PC-9 (cell line): ENCODE measurements at regions not wholly inside any gene's neighbourhood (a gene's known extent, or its start where the extent isn't known, plus 50 kb on each side); places are given as distances from the start of the nearest gene placed in this dataset.

Experiments
- BruUV-seq: library from RNA; stranded (reverse); fragments of 400-500 nt; replicated peaks from 2 replicates; lab custom pipeline; 2021; lab: Mats Ljungman, UMichigan
- CTCF ChIA-PET: fragments of 300-600 bp; sonication (Branson Sonifier 250); formaldehyde crosslinking; loops from one replicate; lab custom pipeline; 2022; ENCODE audit warnings: antibody characterized with exemption; lab: Charles Lee
- POLR2A ChIA-PET: fragments of 300-600 bp; sonication (Branson Sonifier 250); formaldehyde crosslinking; loops from one replicate; lab custom pipeline; 2022; ENCODE audit warnings: antibody characterized with exemption; ENCODE audit not compliant: unreplicated experiment; lab: Charles Lee
- DNase-seq, 2 experiments: peaks; one replicate each; pipeline versions ENCODE4 v3.0.0 to v3.0.0-alpha.2; 2015 to 2022; ENCODE audit warnings: mixed read lengths in 1 of 2
- H2AFZ ChIP-seq: fragments of 200-600 bp; sonication (generic); 2 replicates; pipeline ENCODE4 v1.8.1; 2017; ENCODE audit warnings: antibody characterized with exemption
- H3F3A ChIP-seq: fragments of 200-600 bp; sonication (generic); 2 replicates; pipeline ENCODE4 v1.8.1; 2017; ENCODE audit warnings: antibody characterized with exemption, mild to moderate bottlenecking, low read depth; ENCODE audit not compliant: insufficient read depth
- H3K27ac ChIP-seq: fragments of 200-600 bp; sonication (generic); 2 replicates; pipeline ENCODE4 v1.6.1; 2016; ENCODE audit warnings: mixed run types
- H3K27me3 ChIP-seq: fragments of 200-600 bp; sonication (generic); 2 replicates; pipeline ENCODE4 v1.6.1; 2016; ENCODE audit warnings: low read depth, mixed run types; ENCODE audit not compliant: insufficient read depth
- H3K36me3 ChIP-seq: fragments of 200-600 bp; sonication (generic); 2 replicates; pipeline ENCODE4 v1.6.1; 2016; ENCODE audit warnings: low read depth, mixed run types
- H3K4me1 ChIP-seq: fragments of 200-600 bp; sonication (generic); replicated peaks from 2 replicates; pipeline ENCODE4 v1.6.1; 2016; ENCODE audit warnings: mixed run types; ENCODE audit not compliant: insufficient read depth
- H3K4me2 ChIP-seq: fragments of 200-600 bp; sonication (generic); 2 replicates; pipeline ENCODE4 v1.6.1; 2017; ENCODE audit warnings: mixed run types
- H3K4me3 ChIP-seq: fragments of 200-600 bp; sonication (generic); 2 replicates; pipeline ENCODE4 v1.6.1; 2016; ENCODE audit warnings: mixed run types
- H3K79me2 ChIP-seq: fragments of 200-600 bp; sonication (generic); 2 replicates; pipeline ENCODE4 v1.6.1; 2017; ENCODE audit warnings: low read depth, mixed run types
- H3K9me2 ChIP-seq: fragments of 200-600 bp; sonication (generic); 2 replicates; pipeline ENCODE4 v1.8.1; 2017; ENCODE audit warnings: mild to moderate bottlenecking; ENCODE audit not compliant: insufficient read depth
- H3K9me3 ChIP-seq: fragments of 200-600 bp; sonication (generic); 2 replicates; pipeline ENCODE4 v1.8.1; 2016; ENCODE audit warnings: low read depth; ENCODE audit not compliant: insufficient read depth
- H4K20me1 ChIP-seq: fragments of 200-600 bp; sonication (generic); 2 replicates; pipeline ENCODE4 v1.8.1; 2017; ENCODE audit not compliant: insufficient read depth
- CTCF ChIP-seq: fragments of 200-600 bp; sonication (generic); conservative IDR thresholded peaks from 2 replicates; pipeline ENCODE4 v1.6.1; 2017; ENCODE audit warnings: mixed run types, antibody characterized with exemption, mild to moderate bottlenecking, moderate library complexity
- EZH2 ChIP-seq: fragments of 200-600 bp; sonication (generic); IDR thresholded peaks from 2 replicates; pipeline ENCODE4 v1.8.0; 2017; ENCODE audit warnings: antibody characterized with exemption, low read depth
- intact Hi-C: fragments of 100-400 bp; cut with micrococcal nuclease; formaldehyde crosslinking; loops from one replicate; pipeline ENCODE4 v1.10.0; 2022; ENCODE audit not compliant: unreplicated experiment

- intact Hi-C loops, result no loop called here
- Histone ChIP-seq H3K4me1 (no peaks in the 10 kb centered on the region), H3K9me2 (no peaks in the 10 kb centered on the region), H3K36me3 (no peaks in the 10 kb centered on the region), H3K4me2 (no peak overlapping the region), H3F3A (no peaks in the 10 kb centered on the region), H3K9me3 (no peaks in the 10 kb centered on the region; the same call in 1 of the 2 replicates), H3K27ac (no peak overlapping the region), H3K4me3 (no peak overlapping the region), H3K79me2 (no peaks in the 10 kb centered on the region), H4K20me1 (no peaks in the 10 kb centered on the region), H3K27me3 (no peaks in the 10 kb centered on the region), H2AFZ (no peak overlapping the region)
- no TSS peak for BruUV-seq
- ChIA-PET CTCF (no interaction called here), POLR2A (no interaction called here)
- TF ChIP-seq CTCF (no peak), EZH2 (no peak)
- no peak for DNase-seq
Observed at GRCh38 chr12:97903356-97903755, 440.8 kb downstream of the RMST start.

- intact Hi-C loops, result no loop called here
- H3K9me3 ChIP-seq, result no peaks in the 10 kb centered on the region
- no peaks in the 10 kb centered on the region for H4K20me1 ChIP-seq
- H3K79me2 ChIP-seq, result no peaks in the 10 kb centered on the region
- H3K27me3 ChIP-seq, result no peaks in the 10 kb centered on the region
- H3K9me2 ChIP-seq, result no peaks in the 10 kb centered on the region
- no peak overlapping the region for H2AFZ ChIP-seq
- TF ChIP-seq CTCF (no peak), EZH2 (no peak)
- POLR2A ChIA-PET, result no interaction called here
- no peaks in the 10 kb centered on the region for H3K36me3 ChIP-seq
- BruUV-seq, result no TSS peak
- no peak overlapping the region for H3K4me3 ChIP-seq
- DNase-seq, result no peak
- H3K4me2 ChIP-seq, result no peak overlapping the region
- H3K4me1 ChIP-seq, result no peaks in the 10 kb centered on the region
- H3F3A ChIP-seq, result no peaks in the 10 kb centered on the region
- no peak overlapping the region for H3K27ac ChIP-seq
- CTCF ChIA-PET, result no interaction called here
Observed at GRCh38 chr12:97907504-97907903, 444.9 kb downstream of the RMST start.

- no peaks in the 10 kb centered on the region for H3K4me1 ChIP-seq
- H2AFZ ChIP-seq, result no peak overlapping the region
- ChIA-PET POLR2A (no interaction called here), CTCF (no interaction called here)
- BruUV-seq, result no TSS peak
- no peak overlapping the region for H3K4me3 ChIP-seq
- TF ChIP-seq EZH2, result no peak
- TF ChIP-seq CTCF, result no peak
- no peaks in the 10 kb centered on the region for H3K9me2 ChIP-seq
- no peaks in the 10 kb centered on the region for H3F3A ChIP-seq
- no peaks in the 10 kb centered on the region for H3K9me3 ChIP-seq
- intact Hi-C loops, result no loop called here
- no peak overlapping the region for H3K27ac ChIP-seq
- H3K4me2 ChIP-seq, result no peak overlapping the region
- no peaks in the 10 kb centered on the region for H3K36me3 ChIP-seq
- H3K79me2 ChIP-seq, result no peaks in the 10 kb centered on the region
- no peaks in the 10 kb centered on the region for H4K20me1 ChIP-seq
- H3K27me3 ChIP-seq, result no peaks in the 10 kb centered on the region
- no peak for DNase-seq
Observed at GRCh38 chr12:97910559-97910958, 448.0 kb downstream of the RMST start.
